NOMO-1 treated with DMSO at 0.1 percent for 48 hours (cell line): ENCODE measurements at regions not wholly inside any gene's neighbourhood (a gene's known extent, or its start where the extent isn't known, plus 50 kb on each side); places are given as distances from the start of the nearest gene placed in this dataset.
A peak's percentile ranks its signal among the peaks of the same experiment; 100 is the strongest.
"Not testable (repeated sequence)": the region's sequence is repeated elsewhere in the genome, so short reads cannot be mapped to it uniquely, and the experiment has no call there.

ENCODE experiments used
- DNase-seq: peaks from one replicate; lab custom pipeline; 2025; ENCODE audit not compliant: unreplicated experiment; lab: John Stamatoyannopoulos, UW

GRCh38 chr3:17847156-17847555 is 104.7 kb upstream of the TBC1D5 start:
- no peak for DNase-seq

GRCh38 chr3:17846466-17846865 is 104.0 kb upstream of the TBC1D5 start:
- DNase-seq: no peak

DNA sequence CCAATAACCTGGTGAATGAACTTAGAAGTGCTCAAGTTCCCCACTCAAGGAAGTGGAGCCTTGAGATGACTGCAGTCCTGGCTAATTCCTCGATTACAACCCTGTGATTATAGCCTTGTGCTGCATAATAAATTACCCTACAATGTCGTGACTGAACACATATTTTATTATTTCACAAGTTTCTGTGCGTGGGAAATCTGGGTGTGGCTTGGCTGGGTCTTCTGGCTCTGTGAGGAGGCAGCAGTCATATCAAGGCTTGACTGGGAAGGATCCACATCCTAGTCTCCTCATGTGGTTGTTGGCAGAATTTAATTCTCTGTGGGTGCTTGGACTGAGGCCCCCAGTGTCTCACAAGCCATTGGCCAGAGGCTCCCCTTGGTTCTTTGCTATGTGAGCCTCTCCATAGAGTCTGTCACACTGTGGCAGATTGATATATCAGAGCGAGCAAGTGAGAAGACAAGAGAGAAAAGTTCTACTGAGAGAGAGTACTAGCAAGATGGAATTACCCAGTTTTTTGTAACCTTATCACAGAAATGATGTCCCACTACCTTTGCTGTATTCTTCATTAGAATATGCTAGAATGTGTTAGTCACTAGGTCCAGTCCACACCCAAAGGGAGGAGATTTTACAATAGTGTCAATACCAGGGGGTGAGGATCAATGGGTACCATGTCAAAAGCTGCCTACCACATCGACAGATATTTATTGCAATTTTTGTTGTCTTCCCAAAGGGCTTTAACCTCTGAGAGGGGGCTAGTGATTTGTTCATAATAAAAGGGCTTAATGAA is 102.8 kb upstream of the TBC1D5 start:
- no peak for DNase-seq

- DNase-seq: no peak
Measured at GRCh38 chr3:17844236-17844635, 101.8 kb upstream of the TBC1D5 start.

DNA sequence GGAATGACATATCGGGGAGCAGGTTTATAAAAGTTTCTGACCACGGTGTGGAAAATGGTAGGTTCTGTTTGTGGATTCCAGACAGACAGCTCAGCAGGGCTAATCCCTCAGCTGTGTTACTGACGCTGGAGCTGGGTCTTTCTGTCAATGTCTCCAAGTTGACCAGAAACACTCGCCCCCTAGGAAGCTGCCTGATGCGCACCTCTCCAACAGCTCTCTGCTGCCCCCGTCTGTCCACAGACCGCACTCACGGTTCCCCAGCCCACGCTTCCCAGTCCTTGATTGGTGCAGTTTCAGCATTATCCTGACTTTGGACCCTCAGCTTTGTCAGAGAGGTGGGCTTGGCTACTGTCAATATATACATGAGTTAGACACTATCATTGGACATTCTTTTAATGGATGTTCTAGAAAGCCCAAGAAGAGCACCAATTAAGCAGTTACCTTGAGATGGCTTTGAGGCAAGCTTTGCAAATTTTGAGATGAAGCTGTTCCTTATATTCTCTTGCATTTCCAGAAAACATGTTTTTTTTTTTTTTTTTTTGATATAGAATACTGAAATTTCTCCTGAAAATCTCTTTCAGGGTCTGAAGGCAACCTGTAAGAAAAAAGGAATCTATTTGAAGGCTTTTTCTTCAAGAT is 98.9 kb upstream of the TBC1D5 start:
- DNase-seq: peak; percentile 65

DNA sequence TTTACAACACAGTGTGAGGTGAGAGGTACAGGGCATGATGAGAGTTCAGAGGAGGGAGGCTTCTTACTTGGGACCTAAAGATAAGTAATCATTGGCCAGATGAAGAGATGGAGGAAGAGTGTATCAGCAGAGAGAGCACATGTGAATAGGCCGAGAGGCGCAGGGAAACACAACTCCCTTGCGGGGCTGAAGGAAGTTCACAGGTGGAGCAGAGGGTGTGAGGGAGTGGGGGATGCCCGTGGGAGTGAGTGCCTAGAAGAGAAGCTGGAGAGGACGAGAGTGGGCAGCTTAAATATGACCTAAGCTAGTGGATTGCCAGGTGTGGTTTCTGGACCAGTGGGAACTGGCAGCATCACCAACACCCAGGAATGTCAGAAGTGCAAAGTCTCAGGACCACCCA is 98.2 kb upstream of the TBC1D5 start:
- DNase-seq: no peak

GRCh38 chr3:17840126-17840525 is 97.7 kb upstream of the TBC1D5 start:
- no peak for DNase-seq

GRCh38 chr3:17836919-17837318 is 94.5 kb upstream of the TBC1D5 start:
- DNase-seq: no peak

DNA sequence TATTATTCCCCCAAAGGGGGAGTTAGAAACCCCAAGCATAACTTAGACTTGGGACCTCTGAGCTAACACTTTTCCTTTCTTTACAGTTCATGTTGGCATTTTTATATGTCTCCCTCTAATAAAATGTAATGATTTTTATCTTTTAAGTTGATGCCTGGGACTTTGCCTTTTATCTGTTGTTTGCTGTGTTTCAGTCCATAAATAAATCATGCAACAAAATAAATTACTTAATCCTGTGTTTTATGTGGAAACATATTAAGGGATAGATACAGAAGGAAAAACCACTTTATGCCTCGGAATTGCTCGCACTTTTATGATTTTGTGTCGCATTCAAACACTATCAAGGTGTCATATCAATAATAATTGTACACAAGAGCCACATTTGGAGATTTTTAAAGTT is 93.7 kb upstream of the TBC1D5 start:
- DNase-seq: no peak

GRCh38 chr3:17833786-17834559 is 91.5 kb upstream of the TBC1D5 start:
- DNase-seq: no peak

DNA sequence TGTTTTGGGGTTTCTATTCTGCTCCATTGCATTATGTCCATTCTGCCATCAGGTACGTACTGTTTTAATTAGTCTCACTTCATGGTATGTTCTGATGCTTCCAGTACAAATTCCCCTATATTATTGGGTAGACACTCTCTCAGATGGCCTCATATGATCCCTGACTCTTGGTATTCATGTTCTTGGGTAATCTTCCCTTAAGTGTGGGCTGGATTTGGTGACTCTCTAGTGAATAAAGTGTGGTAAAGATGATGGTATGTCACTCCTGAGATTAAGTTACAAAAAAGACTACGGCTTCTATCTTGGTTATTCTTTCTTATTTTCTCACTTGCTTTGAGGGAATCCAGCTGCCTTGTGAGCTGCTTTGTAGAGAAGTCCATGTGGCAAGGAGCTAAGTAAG is 89.6 kb upstream of the TBC1D5 start:
- DNase-seq: no peak

GRCh38 chr3:17831366-17831765 is 88.9 kb upstream of the TBC1D5 start:
- no peak for DNase-seq

DNA sequence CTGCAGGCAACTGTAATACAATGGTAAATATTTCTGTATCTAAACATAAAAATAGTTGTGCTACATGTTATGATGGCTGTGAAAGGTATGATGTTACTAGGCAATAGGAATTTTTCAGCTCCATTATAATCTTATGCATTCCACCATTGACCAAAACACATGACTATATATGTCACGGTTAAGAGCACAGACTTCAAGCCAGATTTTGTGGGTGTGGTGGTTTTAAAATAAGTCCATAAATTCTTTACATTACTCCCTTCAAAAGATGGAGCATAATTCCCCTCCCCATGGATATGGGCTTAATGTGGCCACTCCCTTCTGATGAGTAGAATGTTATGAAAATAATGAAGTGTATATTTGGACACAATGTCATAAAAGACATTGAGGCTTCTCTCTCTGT is 88.4 kb upstream of the TBC1D5 start:
- DNase-seq: no peak

- no peak for DNase-seq
Measured at GRCh38 chr3:17828388-17828787, 86.0 kb upstream of the TBC1D5 start.

GRCh38 chr3:17825298-17825697 is 82.9 kb upstream of the TBC1D5 start:
- DNase-seq: no peak

DNA sequence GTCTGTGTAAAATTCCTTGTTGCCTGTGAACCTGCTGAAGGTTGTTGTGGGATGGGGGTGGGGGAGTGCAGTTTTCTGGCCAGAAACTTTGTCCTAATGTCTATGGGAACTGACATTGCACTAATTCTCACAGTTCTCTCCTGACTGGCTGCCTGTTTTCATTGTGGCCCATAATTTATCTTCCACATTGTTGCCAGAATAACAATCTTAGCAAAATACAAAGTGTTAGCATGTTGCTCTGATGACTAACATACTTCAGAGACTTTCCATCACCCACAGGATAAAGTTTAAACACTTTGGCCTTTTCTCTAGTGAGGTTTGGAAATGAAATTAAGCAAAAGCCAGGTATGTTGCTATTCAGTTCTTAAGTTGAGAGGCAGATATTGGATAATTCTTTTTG is 81.4 kb upstream of the TBC1D5 start:
- no peak for DNase-seq

- DNase-seq: no peak
Measured at GRCh38 chr3:17823036-17823435, 80.6 kb upstream of the TBC1D5 start.

DNA sequence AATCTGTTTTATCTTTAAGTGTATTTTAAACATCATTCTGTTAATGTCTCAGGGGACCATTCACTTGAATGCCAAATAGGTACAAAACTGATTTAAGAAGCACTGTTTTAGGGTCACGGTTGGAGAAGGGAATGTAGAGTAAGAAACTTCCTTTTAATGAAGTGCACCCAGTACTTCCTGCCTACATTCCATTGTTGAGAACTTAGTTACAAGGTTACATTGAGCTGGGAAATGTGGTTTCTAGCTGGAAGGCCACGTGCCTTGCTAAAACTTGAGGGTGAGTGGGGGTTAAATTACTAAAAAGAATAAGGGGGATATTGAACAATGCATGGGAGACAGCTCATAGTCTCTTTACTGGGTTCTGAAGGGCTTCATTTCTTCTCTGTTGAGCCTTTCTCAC is 78.3 kb upstream of the TBC1D5 start:
- DNase-seq: no peak

- DNase-seq: no peak
Measured at GRCh38 chr3:17820275-17820674, 77.8 kb upstream of the TBC1D5 start.

GRCh38 chr3:17817973-17818372 is 75.5 kb upstream of the TBC1D5 start:
- not testable (repeated sequence) for DNase-seq

GRCh38 chr3:17817545-17817944 is 75.1 kb upstream of the TBC1D5 start:
- no peak for DNase-seq

DNA sequence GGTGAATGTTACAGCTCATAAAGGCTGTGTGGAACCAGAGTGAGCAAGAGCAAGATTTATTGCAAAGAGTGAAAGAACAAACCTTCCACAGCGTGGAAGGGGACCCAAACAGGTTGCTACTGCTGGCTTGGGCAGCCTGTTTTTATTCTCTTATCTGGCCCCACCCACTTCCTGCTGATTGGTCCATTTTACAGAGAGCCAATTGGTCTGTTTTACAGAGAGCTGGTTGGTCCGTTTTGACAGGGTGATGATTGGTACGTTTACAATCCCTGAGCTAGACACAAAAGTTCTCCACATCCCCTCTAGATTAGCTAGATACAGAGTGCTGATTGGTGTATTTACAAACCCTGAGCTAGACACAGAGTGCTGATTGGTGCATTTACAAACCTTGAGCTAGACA is 74.4 kb upstream of the TBC1D5 start:
- not testable (repeated sequence) for DNase-seq
